Kidney (tissue), 13 donors: ENCODE measurements at regions not wholly inside any gene's neighbourhood (a gene's known extent, or its start where the extent isn't known, plus 50 kb on each side); places are given as distances from the start of the nearest gene placed in this dataset.

Source experiments
- DNase-seq, 5 donors: peaks; one replicate each; pipeline ENCODE4 v3.0.0-alpha.2; 2013 to 2020
- FAIRE-seq: peaks from 2 replicates; lab custom pipeline; 2012; peaks lifted over from hg19 to GRCh38; lab: Jason Lieb, UNC
- H3K27ac ChIP-seq, 2 donors: one replicate each; pipeline ENCODE4 v1.7.0; 2013; ENCODE audit warnings: low read depth in 2 of 2, low read length in 2 of 2, inconsistent platforms in 1 of 2
- H3K27me3 ChIP-seq: one replicate; pipeline ENCODE4 v1.7.1; 2013; ENCODE audit warnings: low read length, inconsistent platforms; ENCODE audit not compliant: control insufficient read depth, insufficient read depth
- H3K36me3 ChIP-seq, 3 donors: one replicate each; pipeline versions ENCODE4 v1.7.0 to v1.7.1; 2013; ENCODE audit warnings: low read length in 3 of 3, control low read depth in 1 of 3, inconsistent platforms in 1 of 3; ENCODE audit not compliant: insufficient read depth in 3 of 3, control insufficient read depth in 2 of 3
- H3K4me1 ChIP-seq, 3 donors: one replicate each; pipeline versions ENCODE4 v1.7.0 to v1.7.1; 2013; ENCODE audit warnings: low read length in 3 of 3, inconsistent platforms in 1 of 3, low read depth in 1 of 3; ENCODE audit not compliant: control insufficient read depth in 2 of 3, insufficient read depth in 2 of 3
- H3K4me3 ChIP-seq, 3 donors: one replicate each; pipeline versions ENCODE4 v1.7.0 to v1.8.1; 2013; ENCODE audit warnings: low read length in 3 of 3, control low read depth in 1 of 3, inconsistent platforms in 1 of 3
- H3K9ac ChIP-seq, 3 donors: one replicate each; pipeline versions ENCODE4 v1.7.0 to v1.7.1; 2013; ENCODE audit warnings: low read length in 3 of 3, control low read depth in 1 of 3, inconsistent platforms in 1 of 3
- H3K9me3 ChIP-seq, 3 donors: one replicate each; pipeline versions ENCODE4 v1.7.0 to v1.7.1; 2013; ENCODE audit warnings: low read length in 3 of 3, control low read depth in 1 of 3, inconsistent platforms in 1 of 3; ENCODE audit not compliant: control insufficient read depth in 2 of 3, insufficient read depth in 1 of 3
- CTCF ChIP-seq: IDR thresholded peaks from 3 replicates; pipeline ENCODE4 v1.5.1; 2012; ENCODE audit warnings: mild to moderate bottlenecking, moderate library complexity, borderline replicate concordance; ENCODE audit not compliant: insufficient read depth; ENCODE audit errors: extremely low read depth
- intact Hi-C: fragments of 100-400 bp; cut with DNase I; formaldehyde crosslinking; loops from one replicate; pipeline ENCODE4 v1.11.1; 2022
- donor health status: control.
- donor health status: control.
- donor health status: control.
- donor health status: control.
- donor health status: control.
- donor health status: DM: yes; HTN: yes; CAD: no.
- donor health status: Normal renal cell carcinoma (clear cell type).

GRCh38 chr1:101089613-101090338, 64.2 kb upstream of the DPH5 start:
- no peak for DNase-seq
- Histone ChIP-seq H3K36me3 (no peaks in the 10 kb centered on the region), H3K9ac (no peak overlapping the region), H3K4me1 (no peaks in the 10 kb centered on the region), H3K27ac (no peak overlapping the region), H3K4me3 (no peak overlapping the region), H3K9me3 (no peaks in the 10 kb centered on the region), H3K27me3 (no peaks in the 10 kb centered on the region)
- intact Hi-C loops, result no loop called here
- TF ChIP-seq CTCF, result no peak
- FAIRE-seq, result no peak

GRCh38 chr1:101088431-101088830, 62.8 kb upstream of the DPH5 start:
- intact Hi-C loops, result no loop called here
- no peak for DNase-seq
- Histone ChIP-seq H3K9ac (no peak overlapping the region), H3K9me3 (no peaks in the 10 kb centered on the region), H3K27ac (no peak overlapping the region), H3K4me3 (no peak overlapping the region), H3K4me1 (no peaks in the 10 kb centered on the region), H3K36me3 (no peaks in the 10 kb centered on the region), H3K27me3 (no peaks in the 10 kb centered on the region)
- FAIRE-seq, result no peak
- TF ChIP-seq CTCF, result no peak

- no peaks in the 10 kb centered on the region for H3K9me3 ChIP-seq
- H3K27ac ChIP-seq, result no peak overlapping the region
- no peak overlapping the region for H3K9ac ChIP-seq
- H3K36me3 ChIP-seq, result no peaks in the 10 kb centered on the region
- peak in 3 of 5 donors; percentile 9 to 60 (median 55) for DNase-seq
- no peak overlapping the region for H3K4me3 ChIP-seq
- FAIRE-seq, result no peak
- no peaks in the 10 kb centered on the region for H3K27me3 ChIP-seq
- TF ChIP-seq CTCF, result no peak
- intact Hi-C loops, result no loop called here
- no peaks in the 10 kb centered on the region for H3K4me1 ChIP-seq
Observed at GRCh38 chr1:101086783-101087182, 61.2 kb upstream of the DPH5 start.
